Limb (tissue), 2 donors: ENCODE measurements at regions not wholly inside any gene's neighbourhood (a gene's known extent, or its start where the extent isn't known, plus 50 kb on each side); places are given as distances from the start of the nearest gene placed in this dataset.
"Not testable (repeated sequence)": the region's sequence is repeated elsewhere in the genome, so short reads cannot be mapped to it uniquely, and the experiment has no call there.

Experiments used
- DNase-seq, 2 donors: peaks; one replicate each; pipeline ENCODE4 v3.0.0-alpha.2; 2016; ENCODE audit errors: extremely low spot score in 2 of 2

DNA sequence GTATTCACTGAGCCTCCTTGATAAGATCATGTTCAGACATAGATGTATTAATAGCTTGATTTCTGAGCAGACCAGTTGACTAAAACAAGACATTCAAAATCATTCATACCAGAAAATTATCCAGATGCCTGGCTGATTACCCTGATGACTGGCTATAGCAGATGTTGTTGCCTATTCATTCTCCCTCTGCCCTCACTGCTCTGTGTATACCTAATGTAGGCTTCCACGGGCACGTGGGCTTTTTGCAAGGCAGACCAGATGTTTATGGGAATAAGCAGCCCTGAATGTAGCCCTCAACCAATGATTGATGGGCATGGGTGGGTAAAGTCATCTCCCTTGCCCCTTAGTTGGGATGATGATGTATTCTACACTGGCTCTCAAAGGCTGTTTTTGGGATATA is 289.1 kb downstream of the MBD2 start:
- DNase-seq = no peak

DNA sequence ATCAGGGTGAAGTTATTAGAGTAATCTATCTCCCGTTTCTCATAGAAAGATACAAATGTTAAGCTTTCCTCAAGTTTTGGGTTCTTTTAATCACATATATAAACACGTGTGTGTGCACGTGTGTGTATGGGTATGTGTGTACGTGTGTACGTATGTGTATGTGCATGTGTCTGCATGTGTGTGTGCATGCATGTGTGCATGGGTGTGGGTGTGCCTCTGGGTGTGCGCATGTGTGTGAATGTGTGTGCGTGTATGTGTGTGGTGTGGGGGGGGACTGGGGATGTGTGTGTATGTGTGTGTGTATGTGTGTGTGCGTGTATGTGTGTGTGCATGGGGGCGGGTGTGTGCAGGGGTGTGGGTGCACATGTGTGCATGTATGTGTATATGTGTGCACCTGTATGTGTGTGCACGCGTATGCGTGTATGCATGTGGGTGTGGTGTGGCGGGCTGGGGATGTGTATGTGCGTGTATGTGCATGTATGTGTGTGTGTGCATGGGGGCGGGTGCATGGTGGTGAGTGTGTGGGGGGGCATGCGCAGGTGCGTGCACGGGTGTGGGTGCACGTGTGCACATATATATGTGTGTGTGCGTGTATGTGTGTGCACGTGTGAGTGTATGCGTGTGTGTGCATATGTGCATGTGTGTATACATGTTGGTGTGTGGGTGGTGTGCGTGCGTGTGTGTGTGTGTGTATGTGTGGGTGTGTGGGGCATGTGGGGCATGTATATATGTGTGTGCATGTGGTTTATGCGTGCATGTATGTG is 304.0 kb downstream of the MBD2 start:
- DNase-seq = no peak

DNA sequence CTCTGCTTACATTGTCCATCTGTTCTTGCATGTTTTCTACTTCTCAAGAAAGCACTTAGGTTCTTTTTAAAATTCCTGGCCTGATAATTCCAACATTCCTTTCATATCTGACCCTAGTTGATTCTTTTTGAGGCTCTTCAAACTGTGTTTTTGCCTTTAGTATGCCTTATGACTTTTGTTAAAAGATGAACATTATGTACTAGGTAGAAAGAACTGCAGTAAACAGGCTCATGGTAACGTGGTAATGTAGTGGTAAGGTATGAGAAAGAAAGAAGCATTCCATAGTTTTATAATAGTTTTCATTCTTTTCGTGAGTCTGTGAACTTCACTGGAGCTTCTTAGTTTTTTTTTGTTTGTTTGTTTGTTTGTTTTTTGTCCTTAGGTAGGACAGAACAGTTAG is 306.4 kb downstream of the MBD2 start:
- DNase-seq = no peak

DNA sequence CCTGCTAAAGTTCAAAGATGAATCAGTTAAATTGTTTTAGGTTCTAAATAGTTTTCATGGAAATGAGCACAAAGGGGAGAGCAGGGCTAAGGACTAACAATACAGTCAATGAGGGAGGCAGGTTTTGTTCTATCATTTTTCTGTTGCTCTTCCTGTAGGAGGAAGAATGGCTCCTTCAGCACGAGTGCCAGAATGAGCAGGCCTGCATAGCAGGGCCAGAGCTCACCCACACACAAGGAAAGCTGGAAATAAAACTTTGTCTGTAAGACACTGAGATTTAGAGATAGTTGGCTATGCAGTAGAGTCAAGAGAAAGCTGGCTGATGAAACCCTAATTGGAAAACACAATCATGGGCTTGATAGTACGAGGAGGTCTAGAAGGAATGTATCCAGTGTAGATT is 313.3 kb downstream of the MBD2 start:
- no peak for DNase-seq

DNA sequence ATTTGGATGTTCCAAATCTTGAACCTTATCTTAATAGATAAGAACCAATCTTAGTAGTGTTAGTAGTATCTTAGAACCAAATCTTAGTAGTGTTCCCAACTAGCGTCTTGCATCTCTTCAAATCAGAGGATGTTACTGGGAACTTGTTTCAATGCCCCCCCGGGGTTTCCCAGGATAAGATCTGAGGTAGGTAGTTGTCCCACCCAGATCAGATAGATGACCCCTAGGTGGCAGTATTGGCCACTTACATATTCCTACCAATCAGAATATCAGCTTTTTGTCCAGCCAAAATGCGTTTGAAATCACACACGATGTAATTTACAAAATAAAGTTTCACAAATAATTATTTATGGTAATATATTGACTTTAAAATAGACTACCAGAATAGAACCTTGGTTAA is 314.8 kb downstream of the MBD2 start:
- no peak for DNase-seq

DNA sequence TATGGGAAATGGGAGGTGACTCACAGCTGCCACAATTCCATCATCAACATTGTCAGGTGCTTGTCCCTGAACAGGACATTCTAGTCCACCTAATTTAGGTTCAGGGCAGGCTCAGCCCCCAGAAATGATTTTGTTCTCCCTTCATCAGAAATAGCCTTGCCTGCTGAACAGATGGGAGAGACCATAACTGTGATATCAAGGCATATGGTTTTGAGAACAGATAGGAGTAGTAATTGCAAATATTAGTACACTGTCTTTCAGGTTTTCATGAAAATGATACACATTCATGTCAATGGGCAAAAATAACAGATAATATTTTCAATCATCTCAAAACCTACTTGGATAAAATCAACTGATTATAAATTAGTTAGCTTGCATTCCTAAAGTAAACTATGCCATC is 316.5 kb downstream of the MBD2 start:
- no peak for DNase-seq

DNA sequence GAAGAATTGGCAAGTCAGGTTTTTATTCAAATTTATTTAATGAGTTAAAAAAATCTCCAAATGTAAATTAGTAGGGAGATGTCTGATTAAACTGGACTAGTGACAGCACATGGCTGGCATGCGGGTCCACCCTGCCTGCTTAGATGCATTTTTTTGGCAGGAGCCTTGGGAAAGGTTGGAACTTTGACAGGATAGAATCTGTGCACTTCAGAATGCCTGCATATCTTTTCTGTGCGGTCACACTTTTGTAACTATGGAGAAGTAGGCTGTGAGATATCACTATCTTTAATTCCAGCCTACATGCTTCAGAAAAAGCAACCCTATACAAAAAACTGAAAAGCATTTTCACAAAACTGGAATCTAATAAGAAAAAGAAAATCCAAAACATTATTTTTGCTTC is 317.8 kb downstream of the MBD2 start:
- no peak for DNase-seq

DNA sequence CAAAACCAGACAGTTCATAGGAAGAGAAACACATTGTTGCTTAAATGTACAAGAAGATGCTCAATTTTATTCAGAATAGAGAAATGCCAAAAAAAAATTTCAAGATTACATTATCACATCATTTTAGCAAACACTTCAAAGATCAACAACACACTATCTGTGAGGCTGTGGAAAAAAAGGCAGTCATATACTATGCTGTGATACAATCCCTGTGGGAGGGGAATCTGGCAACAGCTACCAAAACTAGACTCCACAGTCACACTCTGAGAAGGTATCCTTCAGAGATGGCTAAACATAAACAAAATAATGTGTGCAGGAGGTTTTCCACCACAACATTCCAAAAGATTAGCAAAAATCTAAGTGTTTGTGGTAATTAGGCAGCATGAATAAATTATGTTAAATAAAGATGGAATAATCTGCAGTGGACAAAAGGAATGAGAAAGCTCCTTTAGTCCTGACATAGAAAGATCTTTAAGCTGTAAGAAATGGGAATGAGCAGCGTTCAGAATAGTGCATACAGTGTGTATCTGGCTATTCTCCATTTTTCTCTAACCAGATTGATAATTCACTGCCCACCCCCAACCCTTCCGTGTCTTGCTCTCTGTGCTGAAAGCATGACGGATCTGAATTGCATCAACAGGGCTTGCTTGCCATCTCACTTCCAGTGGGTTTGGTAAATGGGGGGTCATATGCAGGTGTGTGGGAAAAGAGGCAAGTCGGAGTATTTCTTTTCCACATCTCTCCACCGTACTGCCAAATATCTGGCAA is 329.6 kb downstream of the MBD2 start:
- DNase-seq = no peak

DNA sequence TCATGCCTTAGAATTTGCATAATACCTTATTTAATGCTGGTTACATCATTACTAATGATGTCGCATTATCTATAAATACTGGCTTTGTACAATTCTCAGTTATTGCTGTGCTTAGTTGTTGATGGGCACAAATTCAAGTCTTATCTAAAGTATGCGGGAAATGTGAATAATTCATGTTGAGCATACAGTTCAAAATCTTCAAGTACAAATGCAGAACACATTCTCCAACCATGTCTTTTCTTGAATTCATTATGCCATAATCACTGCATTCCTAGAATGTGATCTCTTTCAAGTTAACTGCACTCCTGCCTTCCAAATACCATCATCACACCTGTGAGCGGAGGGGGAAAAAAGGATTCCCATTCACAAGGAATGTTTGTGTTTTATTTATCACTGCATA is 337.0 kb downstream of the MBD2 start:
- DNase-seq = no peak

DNA sequence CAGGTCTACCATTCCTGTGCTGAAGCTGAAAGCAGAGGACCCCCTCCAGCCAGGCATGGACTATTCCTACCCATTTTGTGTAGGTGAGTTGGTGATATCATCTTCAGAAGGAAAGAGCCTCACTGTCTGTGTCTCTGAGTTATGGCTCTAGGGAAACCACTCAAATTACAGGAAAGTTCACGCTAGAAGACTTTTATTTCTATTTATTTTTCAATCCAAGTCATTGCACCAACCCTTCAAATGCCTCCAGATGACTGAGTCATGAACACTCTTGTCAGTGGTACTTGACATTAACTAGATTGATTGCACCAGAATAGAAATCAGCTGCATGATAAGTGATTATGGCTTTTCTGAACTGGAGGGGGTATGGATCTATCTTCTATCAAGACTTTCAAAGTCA is 338.4 kb downstream of the MBD2 start:
- DNase-seq = no peak

DNA sequence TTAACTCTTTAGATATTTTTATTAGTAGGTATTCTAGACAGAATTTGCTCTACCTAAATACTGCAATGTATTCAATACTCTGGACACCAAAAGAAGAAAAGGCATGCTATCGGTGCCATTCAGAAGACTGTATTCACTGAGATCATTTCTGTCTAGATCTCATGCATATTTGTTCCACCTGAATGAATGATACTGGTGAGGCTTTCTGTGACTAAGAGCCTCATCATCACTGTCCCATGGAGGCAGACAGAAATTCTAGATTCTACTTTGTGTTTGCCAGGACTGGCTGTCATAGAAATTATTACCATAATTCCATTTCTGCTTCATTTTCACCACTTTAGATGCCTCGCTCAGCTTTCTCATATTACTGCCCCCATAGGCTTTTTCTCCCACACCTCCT is 340.7 kb downstream of the MBD2 start:
- no peak for DNase-seq

DNA sequence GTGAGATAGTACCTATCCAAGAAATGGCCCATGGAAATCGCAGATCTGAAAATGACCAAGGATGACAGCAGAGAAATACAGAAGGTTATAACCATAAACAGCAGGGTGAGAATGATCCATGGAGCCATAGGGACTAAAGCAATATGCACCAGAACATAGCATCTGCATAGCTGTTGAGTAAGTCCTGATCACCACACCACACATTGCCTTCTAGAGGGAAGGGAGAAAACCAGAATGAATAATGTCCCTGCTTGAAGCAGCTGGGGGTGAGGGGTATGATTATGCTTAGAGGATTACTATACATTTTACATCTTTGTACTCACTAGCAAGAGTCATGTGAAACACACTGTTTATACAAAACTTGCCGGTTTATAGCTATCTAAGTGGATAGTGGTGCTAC is 350.4 kb downstream of the MBD2 start:
- no peak for DNase-seq

DNA sequence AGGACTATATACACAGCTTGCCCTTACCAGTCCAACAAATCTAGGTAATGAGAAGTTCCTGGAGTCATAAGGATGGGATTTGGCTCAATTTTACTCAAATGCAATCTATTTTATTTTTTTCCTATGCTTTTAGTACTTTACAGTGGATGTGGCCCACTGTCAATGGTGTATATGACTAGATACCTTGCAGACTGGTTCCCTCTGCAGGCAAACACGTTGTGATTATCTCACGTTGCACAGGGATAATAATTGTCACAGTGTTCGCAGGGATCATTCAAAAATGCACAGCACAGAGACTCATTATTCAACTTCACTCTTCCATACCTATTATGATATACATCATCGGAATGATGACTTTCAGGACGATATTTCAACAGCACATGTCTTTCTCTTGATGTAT is 359.7 kb downstream of the MBD2 start:
- DNase-seq = no peak

DNA sequence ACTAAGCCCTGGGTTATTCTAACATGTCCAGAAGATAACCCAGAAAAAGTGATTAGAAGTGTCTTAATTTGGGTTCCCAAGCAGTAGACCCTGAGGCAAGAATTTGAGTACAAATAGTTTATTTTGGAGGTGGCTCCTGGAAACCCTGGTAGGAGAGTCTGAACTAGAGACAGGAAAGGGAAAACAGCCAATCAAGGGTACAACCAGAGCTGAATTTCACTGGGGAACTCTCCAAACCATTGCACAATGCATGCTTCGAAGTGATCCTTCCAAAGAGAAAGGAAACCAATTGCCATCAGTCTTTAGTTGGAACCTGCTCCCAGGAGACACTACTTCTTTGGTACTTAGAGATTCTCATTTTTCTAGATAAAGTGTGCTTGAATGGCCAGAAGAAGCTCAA is 361.5 kb downstream of the MBD2 start:
- DNase-seq = no peak

DNA sequence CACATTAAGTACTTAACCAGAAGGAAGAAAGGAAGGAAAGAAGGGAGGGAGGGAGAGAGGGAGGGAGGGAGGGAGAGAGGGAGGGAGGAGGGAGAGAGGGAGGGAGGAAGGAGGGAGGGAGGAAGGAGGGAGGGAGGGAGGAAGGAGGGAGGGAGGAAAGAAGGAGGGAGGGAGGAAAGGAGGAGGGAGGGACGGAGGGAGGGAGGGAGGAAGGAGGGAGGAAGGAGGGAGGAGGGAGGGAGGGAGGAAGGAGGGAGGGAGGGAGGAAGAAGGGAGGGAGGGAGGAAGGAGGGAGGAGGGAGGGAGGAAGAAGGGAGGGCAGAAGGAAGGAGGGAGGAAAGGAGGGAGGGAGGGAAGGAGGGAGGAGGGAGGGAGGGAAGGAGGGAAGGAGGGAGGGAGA is 363.3 kb downstream of the MBD2 start:
- DNase-seq = no peak

DNA sequence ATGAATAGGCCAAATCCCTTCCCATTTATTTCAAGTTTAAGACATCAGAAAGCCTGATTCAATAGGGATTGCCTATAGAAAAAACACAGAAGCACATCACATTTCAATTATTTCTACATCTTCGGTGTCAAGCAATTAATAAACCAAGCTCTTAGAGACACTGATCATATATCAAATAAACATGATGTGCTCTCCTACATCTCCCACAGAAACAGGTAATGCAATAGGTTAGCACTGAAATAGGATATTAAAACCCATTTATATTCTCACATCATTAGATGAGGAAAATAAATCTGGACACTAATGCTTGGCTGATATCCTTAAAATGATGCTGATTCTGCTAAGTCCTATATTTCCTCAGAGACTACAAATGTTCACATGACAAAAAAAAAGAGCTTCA is 364.7 kb downstream of the MBD2 start:
- DNase-seq = no peak

DNA sequence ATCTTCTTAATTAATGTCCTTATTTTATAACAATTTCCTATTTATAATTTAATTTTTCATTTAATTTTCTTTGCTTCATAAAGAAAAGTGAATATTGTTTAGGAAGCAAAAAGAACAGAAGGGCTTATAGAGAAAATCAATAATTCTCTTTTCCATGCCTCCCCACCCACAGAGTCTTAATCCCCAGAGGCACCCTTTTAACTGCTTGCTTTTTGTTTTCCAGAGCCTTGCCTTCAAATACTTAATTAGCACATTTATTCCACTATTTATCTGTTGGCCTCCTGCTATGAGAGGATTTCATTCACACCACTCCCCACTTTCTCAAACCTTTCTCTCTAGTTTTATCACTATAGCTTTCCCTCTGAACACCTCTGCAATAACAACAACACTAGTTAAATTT is 373.6 kb downstream of the MBD2 start:
- DNase-seq = no peak

DNA sequence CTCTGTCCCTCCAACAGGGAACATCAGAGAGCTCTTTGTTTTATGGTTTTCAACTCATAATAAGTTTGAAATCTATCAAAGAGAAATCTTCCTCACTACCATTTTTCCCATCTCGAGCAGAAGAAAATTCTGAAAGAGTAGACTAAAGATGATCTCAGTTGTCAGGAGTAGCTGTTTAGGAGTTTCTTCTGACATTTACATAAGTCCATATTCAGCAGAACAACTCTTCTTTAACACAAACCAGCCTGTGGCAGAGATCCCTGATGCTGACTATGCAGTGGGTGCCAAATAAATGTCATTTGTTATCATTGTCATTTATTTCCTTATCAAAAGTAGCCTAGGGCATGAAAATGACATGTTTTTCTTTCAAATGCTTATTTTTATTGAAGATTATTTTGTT is 380.7 kb downstream of the MBD2 start:
- DNase-seq = no peak

DNA sequence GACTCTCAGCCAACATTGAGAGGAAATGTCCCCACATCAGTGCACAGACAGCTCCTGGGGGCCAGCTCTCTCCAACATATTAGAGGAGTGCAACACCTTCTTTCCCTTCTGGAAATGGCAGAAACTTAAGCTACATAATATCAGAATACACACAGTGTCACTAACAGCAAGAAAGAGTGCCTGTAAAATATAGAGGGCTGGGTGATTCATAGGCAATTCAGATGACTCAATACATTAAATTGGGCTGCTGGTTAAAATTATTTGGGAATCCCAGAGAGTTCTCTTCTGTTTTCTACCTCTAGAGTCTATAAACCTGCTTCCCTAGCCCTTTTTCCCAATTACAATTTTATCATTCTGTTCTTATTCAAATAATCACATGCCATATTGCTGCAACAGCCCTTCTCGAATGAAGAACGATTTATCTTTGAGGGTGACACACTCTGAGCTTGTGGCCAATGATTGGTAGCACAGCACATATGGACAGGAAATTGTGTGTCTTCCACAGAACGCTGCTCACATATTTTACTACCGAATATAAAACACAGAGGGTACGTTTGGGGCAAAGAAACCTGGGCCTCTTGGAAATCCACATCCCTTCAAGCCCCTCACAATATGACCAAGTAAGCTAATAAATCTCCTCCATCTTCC is 381.2 kb downstream of the MBD2 start:
- no peak for DNase-seq

DNA sequence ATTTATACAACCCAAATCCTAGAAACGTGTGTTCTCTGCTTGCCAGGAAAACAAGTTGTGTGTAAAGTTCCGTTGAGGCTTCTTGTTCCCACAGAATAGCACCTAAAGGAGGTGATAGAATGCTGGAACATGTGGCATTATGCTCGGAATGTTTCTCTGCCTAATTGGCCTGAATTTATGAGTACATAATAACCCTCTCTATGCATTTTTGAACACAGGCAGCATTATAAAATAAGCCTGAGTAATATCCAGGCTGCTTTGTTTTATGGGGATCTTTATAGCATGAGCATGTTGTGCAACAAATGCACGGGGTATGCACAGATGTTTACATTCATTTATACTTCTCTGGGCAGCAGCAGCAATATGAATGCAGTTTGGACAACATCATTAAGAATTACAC is 385.7 kb downstream of the MBD2 start:
- no peak for DNase-seq

DNA sequence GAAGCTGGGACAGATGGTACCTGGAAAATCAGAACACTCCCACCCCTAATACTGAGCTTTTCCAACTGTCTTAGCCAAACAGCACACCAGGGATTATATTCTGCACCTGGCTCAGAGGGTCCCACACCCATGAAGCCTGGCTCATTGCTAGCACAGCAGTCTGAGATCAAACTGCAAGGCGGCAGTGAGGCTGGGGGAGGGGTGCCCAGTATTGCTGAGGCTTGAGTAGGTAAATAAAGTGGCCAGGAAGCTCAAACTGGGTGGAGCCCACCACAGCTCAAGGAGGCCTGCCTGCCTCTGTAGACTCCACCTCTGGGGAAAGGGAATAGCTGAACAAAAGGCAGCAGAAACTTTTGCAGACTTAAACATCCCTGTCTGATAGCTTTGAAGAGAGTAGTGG is 403.3 kb downstream of the MBD2 start:
- not testable (repeated sequence) for DNase-seq

DNA sequence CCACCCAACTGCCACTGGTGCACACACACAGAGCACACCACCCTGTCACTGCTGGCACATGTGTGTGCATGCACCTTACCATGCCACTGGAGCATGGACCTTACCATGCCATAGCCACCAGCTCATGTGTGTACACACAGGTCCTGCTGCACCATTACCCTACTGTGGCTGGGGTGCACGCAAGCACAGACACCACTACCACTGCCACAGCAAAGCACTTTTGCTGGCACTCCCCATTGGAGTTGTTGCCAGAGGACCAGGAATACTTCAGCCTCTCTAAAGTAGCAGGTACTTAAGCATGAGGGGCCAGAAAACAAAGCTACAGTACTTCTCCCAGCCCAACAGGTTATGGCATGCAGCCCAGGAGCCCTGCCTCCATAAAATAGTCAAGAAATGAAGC is 404.8 kb downstream of the MBD2 start:
- DNase-seq = no peak

DNA sequence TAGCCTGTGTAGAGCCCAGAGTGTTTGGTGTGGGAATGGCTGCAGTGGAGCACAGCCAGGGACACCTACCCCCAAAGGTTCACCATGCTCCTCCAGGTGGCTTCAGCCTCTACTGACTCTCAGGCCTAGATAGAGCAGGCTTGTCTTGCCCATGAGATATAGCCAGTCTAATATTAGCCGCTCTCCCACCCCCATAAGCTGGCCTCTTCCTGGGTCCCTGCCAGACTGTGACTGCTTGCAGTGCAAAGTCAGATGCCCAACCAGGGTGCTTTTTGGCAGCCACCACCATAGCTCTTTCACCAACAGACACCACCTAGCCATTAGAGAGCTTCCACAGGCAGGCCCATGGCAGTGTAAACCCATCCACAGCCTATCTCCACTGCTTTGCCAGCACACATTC is 405.3 kb downstream of the MBD2 start:
- peak in 1 of 2 donors; percentile 31 for DNase-seq
